HG02571 (cell line): ENCODE measurements at regions not wholly inside any gene's neighbourhood (a gene's known extent, or its start where the extent isn't known, plus 50 kb on each side); places are given as distances from the start of the nearest gene placed in this dataset.

ENCODE experiments used
- ATAC-seq: cut with Tn5 transposase; IDR thresholded peaks from one replicate; pipeline ENCODE4 v1.9.1; 2021; ENCODE audit warnings: mild to moderate bottlenecking, moderate library complexity; ENCODE audit not compliant: unreplicated experiment

DNA sequence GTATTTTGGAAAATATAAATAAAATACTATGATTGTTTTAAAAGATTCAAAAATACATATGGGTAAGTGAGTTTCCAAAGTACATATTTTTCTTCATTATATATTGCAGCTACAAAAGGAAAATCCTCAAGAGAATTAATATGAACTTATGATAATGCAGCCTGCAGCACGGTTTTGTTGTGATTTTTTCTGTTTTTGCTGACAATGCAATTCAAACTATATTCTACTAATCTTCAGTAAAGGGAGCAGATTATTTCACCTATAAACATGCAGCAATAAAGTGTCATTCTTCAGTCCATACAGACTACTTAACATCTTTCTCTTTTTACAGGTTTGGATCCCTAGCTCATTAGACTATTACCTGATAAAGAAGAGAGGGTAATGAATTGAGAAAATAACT lies 582.1 kb upstream of the MGAT4C start:
- ATAC-seq = no peak

DNA sequence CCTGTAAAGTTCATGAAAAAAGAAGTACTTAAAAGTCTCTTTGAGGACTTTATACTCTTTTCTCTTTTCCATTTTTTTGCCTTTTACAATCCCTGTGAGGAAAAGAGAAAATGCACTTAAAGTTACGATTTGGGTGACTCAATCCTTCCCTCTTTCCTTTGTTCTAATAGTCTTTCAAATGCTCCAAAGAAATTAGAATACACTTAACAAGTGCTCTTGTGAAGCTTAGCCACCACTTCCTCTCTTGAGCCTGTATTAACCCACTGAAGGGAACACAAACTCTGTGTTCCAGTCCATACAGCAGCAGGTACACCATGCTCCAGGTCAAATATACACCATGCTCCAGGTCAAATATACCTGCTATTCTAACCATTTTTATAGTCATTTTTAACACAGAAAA lies 581.1 kb upstream of the MGAT4C start:
- ATAC-seq = no peak

DNA sequence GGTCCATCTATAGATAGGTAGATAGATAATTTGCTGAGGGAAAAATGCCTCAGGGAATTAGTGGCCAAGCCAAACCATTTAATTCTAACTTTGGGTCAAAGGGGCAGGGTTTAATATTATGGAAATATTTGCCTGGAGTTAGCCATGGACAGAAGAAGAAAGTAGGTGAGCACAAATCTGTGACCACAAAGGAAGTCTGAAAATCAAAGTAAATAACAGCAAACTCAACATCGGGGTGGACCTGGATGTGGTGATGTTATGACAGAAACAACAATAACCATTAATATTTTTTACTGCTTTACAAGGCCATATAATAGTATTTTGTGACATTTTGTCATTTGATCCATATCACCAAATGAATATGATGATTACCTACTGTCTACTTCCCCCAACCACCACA lies 578.0 kb upstream of the MGAT4C start:
- ATAC-seq = no peak

DNA sequence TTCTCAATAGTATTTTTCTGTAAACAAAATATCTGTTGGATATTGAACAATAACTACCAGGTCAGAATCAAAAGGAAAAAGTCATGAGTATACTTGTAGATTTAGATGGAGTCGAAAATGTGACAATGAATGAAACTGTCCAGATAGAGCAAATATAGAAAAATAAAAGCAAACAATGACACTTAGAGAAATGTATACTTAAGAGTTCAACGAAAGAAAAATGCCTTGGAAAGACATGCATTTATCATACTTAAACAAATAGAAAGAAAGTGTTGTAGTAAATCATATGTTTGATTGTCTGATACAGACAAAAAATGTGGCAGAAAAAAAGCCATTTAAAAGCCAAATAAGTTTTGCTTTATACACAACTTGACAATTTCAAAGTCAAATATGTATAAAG lies 571.2 kb upstream of the MGAT4C start:
- ATAC-seq = no peak

DNA sequence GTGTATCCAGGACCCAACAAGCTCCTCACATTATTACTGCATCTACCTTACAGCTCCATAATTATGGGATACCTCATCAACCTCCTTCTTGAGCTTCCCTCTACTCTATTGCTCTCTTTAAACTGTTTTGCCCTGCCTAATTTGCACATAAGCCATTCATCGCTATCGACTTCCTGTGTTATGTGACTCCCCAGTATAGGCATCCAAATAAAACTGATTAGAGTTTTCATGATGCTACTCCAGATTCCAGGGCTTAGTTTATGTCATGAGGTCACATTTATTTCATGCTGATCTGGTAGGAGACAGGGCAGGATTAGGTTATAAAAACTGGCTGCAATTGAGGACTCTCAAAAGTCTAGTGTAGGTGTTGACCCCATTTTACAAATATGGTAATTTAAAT lies 569.9 kb upstream of the MGAT4C start:
- no peak for ATAC-seq

DNA sequence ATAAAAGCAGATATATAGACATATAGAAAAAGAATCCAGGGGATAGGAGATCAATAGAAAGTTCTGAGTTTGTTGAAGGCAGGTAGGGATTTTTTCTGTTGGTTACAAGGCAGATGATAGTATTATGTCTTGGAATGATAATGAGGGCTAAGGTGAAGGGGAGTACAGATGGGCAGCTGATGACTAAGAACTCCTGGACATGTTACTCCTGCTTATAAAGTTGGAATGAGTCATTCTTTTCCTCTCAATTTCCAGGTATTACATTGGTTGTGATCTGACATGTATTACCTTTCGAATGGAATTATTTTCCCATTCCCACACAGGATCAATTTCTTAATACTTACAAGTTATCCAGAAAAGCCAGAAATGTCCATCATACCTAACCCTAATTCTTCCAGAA lies 545.2 kb upstream of the MGAT4C start:
- ATAC-seq = no peak

DNA sequence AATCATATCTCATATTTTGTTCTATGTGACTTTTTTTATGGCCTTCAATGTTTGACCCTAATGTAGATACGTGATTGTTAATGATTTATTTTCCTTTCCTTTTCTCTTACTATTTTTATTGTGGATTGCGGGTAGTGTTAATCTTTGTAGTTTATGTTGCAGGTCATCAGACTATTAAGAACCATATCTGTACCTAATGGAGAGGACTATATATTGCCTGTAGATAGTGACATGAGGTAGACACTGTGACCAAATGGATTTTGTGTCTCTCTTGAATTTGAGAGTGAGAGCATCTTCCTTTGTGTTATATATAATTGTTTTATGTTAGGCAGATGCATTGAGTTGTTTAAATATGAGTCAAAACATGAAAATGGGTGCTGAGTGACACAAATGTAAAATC lies 543.4 kb upstream of the MGAT4C start:
- no peak for ATAC-seq

DNA sequence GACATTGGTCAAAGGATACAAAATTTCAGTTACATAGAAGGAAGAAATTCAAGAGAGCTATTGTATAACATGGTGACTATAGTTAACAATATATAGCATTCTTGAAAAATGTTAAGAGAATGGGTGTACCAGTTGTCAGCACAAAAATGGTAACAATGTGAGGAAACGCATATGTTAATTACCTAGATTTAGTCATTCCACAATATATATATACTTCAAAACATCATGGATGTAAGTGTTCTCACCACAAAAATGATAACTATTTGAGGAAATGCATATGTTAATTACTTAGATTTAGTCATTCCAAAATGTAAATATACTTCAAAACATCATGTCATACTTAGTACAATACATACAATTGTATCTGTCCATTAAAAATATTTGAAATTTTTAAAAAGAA lies 540.4 kb upstream of the MGAT4C start:
- ATAC-seq = no peak

DNA sequence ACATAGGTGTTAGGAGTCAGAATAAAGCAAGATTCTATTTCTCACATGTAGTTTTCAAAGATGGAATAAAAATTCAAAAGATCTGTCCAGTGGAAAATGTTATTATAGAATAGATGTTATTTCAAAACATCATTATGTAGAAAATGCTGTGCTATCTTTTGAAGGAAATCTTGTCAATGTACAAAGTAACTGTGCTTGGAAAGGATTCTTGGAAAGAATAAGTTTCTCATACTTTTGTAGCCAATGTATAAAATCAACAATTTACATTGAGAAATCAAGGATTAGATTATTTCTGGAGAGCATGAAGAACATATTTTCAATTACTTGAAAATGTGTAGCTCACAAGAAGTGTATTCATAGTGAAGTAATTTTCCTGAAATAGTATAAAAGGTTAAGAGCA lies 532.5 kb upstream of the MGAT4C start:
- no peak for ATAC-seq

DNA sequence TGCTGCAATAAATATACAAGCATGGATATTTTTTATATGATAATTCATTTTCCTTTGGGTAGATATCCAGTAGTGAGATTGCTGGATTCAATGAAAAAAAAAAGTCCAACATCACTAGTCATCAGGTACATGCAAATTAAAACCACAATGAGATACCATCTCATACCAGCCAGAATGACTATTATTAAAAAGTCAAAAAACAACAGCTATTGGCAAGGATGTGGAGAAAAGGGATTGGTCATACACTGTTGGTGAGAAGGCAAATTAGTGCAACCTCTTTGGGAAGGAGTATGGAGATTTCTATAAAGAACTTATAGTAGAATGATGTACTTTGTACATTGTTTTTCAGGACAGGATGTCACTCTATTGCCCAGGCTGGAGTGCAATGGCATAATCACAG lies 531.2 kb upstream of the MGAT4C start:
- no peak for ATAC-seq

DNA sequence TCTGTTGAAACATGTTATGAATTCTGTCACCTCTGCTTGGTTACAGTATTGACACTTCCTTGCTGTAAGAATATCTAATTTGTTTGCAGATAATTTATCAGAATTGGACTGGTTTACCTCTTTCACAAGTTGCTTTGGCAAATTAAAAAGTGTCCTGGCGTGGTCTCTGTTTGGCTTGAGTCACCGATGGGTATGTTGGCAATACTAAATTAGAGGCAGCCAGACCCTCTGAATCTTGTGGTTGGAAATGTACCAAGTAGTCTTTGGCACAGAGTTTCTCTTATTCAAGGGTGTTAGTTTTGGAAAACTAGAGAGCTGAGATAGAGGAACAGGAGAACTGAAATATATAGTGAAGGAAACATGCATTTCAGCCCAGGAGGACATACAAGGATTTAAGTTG lies 521.1 kb upstream of the MGAT4C start:
- no peak for ATAC-seq

DNA sequence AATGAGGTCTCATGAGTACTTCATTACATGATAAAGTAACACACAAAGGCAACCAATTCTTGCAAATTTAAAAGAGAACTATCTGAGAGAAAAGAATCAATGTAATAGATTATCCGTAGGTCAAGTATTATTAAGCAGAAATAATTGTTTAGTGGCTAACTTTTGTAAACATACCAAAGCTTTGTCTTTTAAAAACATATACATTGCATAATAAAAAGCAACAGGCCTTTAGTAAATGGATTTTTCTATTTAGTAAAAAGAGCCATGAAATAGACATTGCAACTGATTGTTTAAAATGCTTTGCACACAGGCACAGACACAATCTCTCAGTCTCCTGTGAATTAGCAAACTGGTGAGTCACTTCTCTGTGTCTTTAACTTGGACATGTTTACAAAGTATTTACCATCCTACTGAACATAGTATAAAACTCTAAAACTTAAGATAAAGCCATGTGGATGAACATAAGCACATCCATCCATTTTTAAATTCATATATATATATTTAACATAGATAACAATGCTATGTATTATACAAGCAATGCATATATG lies 518.7 kb upstream of the MGAT4C start:
- no peak for ATAC-seq

DNA sequence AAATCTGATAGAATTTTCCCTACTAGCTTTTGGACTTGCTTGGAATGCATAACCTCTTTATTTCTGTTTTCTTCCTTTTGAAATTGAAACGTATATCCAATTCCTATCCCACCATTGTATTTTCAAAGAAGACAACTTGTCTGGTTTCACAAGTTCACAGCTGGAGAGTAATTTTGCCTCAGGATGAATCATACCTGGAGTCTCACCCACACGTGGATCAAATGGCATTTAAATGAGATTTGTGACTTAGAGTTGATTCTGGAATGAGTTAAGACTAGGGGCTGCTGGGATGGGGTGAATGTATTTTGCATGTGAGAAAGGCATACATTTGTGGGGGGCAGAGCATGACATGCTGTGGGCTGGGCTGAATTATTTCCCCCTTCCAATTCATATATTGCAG lies 516.5 kb upstream of the MGAT4C start:
- ATAC-seq = no peak

DNA sequence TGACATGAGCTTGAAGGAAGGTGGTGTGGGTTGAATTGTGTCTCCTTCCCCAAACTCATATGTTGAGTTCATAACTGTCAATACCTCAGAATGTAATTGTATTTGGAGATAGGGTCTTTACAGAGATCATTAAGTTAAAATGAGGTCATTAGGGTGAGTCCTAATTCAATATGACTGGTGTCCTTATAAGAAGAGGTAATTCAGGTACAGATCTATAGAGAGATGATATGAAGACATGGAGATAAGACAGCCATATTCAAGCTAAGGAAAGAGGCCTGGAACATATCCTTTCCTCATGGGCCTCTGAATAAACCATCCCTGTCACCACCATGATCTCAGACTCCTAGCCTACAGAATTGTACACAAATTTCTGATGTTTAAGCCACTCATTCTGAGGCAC lies 514.7 kb upstream of the MGAT4C start:
- no peak for ATAC-seq

DNA sequence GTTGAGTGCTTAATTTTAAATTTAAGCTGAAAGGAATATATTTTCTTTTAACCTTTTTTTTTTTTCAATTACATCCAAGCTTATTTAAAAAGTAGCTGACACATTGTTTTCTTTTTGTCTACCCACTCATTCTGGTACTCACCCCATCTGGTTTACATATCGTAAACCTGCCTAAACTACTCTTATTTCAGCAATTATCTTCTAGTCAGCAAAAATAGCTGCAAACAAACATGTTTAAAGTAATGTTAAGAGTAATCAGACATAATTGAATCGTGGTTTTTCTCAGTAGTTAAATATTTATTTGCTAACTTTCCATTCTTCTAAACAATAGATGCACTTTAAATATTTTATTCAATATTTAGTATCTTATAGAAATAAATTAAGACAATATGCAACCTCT lies 492.7 kb upstream of the MGAT4C start:
- no peak for ATAC-seq

DNA sequence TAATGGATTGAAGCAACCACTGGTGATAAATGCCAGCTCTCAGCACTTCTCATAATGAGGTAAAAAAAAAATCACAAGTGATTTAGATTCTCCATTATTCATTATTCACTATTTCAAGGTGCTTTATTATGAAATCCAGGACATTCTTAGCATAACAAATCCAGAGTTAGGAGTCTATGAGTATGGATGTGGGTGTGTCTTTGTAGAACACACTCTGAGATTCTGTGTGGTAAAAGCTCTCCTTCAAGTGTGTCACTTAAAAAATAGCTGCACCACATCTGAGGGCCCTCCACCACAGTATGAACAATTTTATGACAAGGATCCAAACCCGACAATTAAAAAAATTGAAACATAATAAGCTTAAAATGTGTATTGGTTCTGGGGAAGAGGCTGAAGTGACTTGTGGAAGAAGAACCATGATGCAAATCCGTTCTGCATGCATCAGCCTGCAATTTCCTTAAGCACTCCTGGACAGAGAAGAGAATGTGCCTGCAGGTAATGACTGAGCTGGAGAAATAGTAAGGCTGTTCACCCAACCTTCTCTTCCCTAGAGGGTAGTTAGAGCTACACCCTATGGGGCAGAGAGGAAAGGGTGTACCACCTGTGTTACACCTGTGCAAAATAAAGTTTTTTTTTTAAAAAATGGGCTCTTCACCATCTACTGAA lies 488.5 kb upstream of the MGAT4C start:
- no peak for ATAC-seq

DNA sequence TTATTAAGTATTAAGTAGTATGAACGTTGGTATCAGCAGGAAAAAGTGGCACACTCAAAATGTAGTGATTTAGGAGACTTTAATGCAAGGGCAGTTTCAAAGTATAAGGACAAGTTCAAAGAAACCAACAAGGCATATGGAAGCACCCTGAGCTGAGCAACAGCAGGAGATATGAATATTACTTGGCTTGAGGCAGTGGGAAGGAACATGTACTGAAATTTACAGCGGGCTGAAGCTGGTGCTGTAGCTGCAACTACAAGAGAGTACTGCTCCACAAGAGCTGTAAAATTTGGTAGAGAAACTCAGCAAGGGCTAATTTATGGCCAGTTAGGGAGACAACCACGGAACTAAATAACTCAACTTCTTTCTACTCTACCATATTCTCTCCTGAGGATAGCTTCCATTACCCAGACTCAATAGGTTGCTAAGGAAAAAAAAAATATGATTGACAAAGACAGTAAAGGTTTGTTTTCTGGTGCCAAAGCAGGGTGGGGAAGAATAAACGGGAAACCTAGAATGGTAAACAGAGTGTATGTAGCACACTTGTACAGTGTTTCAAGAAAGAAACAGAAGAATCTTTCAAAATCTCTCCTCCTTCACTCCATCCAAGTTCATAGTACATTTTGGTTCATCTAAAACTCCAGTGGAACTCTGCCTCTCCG lies 487.8 kb upstream of the MGAT4C start:
- ATAC-seq = no peak

DNA sequence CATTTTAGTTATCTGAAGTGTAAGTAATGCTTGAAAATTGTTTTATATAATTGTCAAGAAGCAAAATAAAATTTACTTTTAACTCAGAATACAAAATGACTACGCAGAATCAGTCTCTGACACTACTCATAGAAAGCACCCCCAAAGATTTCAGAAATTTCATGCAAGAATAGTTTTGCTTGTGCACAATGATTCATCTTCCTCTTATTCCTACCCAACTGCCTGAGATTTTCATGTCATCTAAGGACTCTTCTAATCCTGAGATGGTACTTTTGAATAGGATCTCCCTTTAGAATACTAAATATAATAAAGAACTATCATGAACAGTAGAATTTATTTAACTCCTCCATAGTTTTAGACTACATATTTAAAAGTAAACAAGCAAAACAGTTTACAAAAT lies 485.3 kb upstream of the MGAT4C start:
- no peak for ATAC-seq

DNA sequence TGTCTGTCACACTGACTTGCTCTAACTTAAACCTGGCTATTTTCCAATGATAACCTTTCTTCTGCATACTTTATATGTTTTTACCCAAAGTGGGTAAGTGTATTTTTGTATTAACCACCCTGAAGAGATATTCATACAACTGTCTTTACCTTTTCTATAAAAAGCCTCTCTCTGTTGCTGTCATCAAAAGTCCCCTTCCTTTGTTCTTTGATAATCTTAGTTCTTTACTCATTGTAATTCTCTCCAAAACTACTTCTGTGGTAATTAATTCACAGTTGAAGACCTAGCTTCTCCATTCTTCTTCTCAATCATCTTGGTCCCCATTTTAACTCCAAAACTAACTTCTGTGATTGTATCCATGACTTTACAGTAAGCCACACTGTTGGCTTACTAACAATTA lies 479.7 kb upstream of the MGAT4C start:
- ATAC-seq = peak; percentile 63

DNA sequence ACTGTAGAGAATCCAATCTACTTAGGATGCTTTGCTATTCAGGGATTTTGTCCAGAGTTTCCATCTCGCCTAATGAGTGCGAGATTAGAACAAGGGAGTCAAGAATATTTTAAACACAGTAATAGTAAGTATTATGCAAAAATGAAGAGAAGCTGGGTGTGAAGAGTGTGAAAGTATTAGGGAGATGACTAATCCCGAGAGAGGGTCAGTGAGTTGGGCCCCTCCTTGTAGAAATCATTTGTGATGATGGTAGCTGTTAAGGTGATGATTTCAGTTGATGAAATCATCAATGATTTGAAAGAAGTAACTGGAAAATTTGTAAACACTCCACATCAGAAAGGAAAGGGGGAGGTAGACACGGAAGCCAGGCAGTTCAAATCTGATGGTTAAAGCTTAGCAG lies 478.9 kb upstream of the MGAT4C start:
- no peak for ATAC-seq

DNA sequence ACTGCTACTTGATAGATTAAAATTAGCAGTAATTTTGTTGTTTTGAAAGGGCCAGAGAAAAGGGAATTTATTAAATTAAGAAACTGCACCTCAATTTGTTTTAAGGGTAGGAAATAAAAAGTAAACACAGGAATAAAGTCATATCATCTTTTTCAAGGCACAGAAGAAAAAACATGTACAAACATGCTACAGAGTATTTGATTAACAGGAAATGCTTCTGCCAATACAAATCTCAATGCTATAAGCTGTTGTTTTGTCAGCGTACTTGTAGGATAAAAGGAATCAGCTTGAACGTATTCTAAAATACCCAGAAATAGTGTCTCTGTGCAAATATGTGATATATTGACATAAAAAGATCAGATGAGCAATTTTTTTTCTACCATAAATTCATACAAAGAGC lies 474.0 kb upstream of the MGAT4C start:
- ATAC-seq = no peak

DNA sequence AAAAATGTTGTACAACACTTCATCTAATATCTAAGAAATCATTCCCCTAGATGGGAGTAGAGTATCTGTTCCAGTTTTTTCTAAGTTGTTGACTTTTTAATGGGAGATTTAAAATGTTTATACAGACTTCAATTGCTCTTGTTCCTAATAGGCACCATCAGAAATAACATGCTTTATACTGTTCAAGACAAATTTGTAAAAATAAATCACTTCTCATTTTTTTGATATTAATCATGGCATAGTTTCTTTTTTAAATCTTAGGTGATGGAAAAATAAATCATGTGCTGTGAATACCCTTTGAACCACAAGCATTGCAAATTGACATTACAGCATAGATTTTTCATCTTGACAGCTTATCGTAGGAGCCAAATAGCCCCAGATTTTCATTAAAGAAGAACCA lies 473.5 kb upstream of the MGAT4C start:
- ATAC-seq = no peak

DNA sequence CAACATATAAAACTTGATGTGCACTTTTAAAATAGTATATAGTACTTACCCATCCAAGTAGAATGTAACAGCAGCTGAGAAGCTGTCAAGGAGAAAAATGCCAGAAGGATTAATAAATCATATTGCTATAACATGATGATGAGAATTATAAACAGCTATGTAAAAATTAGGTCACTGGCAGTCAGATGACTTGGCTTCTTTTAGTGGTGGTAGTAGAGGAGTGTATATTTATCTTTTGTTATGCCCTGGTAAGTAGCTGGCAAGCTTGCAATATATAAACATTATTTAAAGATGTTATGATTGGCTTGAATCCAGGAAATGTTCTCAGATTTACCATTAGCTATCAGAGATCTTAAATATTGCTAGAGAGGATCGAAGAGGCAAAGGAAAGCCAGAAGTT lies 471.0 kb upstream of the MGAT4C start:
- ATAC-seq = no peak
